Activated T-cell treated with anti-CD3 and anti-CD28 coated beads for 48 hours (primary cell): ENCODE measurements at regions not wholly inside any gene's neighbourhood (a gene's known extent, or its start where the extent isn't known, plus 50 kb on each side); places are given as distances from the start of the nearest gene placed in this dataset.

Experiments
- DNase-seq: peaks from one replicate; pipeline ENCODE4 v3.0.0-alpha.2; 2020; ENCODE audit warnings: low read depth

DNA sequence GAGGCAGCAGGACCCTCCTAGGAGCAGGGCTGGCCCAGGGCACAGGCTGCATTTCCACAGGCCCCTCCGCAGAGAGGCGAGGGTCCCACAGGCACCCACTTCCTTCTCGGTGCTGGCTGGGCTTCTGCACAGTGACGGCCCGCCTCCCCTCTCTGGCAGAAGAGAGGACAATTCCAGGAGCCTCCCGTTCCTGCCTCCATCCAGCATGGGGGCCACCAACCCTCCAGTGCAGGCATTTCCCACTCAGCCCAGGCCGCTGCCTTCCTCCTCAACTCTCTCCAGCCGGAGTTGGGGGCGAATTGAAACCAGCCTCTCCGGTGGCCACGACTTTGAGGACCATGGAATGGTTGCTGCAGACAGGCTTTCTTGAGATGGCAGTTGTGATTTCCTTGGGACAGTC lies 125.0 kb upstream of the PPP2R2D start:
- no peak for DNase-seq

DNA sequence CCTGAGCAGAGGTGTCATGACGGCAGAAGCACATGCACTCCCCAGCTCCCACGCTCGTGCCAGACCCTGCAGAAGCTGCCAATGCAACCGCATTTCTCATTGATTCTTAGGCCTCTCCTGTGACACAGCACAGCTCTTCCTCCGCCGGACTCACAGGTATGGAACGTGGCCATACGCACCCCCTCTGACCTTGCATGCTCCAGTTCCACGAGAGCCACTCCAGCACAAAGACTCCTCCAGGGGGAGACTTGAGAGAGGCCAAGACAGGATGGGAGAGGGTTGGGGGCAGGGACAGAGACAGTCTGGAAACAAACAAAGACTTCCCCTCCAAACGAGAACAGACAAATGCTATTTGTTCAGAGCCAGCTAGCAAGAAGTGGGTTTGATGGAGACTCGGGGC lies 124.3 kb upstream of the PPP2R2D start:
- DNase-seq, result no peak

DNA sequence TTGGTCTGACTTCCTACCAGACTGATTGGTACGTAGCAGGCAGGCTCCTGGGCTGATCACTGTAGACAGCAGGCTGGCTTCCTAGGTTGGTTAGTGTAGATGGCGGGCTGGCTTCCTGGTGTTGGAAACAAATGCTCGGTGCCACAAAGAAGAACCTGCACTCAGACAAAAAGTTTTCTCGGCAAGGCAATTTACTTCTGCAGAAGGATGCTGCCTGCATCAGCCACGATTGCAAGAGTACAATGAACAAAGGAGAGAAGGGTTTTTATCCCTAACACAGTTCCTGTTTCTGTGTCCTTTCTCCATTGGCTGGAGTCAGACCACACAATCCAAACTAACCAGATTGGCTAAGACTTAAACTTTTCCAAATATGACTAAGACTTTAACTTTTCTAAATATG lies 123.6 kb upstream of the PPP2R2D start:
- DNase-seq, result no peak

DNA sequence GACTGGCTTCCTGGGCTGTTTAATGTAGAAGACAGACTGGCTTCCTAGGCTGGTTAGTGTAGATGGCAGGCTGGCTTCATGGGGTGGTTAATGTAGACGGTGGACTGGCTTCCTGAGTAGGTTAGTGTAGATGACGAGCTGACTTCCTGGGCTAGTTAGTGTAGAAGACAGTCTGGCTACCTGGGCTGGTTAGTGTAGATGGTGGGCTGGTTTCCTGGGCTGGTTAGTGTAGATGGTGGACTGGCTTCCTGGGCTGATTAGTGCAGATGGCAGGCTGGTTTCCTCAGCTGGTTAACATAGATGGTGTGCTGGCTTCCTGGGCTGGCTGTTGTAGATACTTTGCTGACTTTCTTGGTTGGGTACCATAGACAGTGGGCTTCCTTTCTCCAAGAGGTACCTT lies 122.9 kb upstream of the PPP2R2D start:
- no peak for DNase-seq

DNA sequence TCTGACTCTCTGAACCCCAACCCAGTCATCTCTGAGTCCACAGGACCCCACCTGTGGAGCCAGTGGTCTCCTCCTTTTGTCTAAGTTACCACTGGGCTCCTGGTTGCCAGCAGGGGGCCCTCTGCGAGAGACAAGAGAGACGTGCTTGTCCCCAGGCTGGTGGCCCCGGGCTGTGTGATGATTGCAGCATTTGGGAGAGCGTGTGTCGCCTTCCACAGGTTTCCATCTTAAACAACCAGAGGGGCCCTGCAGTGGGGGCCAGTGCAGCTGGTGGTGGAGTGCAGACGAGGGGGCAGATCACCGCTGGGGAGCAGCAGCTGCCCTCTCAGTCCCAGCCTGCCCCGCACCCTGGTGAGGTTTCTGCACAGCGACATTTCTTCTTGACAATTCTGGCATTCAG lies 122.4 kb upstream of the PPP2R2D start:
- no peak for DNase-seq

DNA sequence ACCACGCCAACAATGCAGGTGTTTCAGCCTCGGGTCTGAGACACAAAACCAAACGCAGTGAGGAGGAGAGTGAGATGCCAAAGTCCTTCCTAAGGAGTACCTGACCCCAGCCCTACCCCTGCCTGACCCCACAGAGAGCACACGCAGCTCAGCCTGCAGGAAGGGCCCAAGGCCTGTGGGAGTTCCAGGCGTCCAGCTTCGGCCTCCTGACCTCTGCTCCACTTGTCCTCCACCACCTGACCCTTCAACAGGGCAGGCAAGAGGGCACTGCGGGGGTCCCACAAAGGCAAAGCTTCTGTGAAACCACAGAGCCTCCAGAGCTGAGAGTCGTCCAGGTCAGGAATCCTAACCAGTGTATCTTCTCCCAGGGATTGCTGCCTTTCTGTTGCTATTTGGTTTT lies 122.0 kb upstream of the PPP2R2D start:
- DNase-seq, result no peak

DNA sequence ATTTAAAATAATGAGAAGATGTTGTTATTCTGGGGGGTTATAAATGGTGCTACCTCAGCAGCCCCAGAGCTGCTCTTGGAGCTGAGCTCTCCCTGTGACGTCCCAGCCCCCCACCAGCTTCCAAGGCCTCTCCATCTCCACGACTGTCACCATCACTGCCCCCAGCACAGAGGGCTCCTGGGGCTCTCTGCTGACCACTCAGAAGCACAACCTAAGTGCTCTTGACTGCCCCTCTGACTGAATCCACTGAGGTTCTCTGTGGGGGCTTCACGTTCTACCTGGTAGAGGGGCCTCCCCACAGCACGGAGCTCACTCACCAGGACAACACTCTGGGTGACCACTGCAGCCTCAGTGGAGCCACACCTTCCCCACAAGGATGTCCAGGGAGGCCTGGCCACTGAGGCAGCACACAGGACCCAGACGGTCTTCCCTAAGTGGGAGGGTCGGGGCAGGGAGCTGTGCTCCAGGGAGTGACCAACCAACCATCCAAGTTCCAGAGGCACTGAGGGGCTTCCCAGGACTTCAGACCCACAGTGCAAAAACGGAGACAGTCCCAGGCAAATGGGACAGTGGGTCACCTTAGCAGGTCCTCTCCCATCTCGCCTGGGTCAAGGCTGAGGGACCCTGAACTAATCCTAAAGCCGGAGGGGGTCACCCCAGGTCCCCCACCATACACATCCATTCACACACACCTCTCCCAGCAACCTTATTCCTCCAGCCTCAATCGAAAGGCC lies 121.0 kb upstream of the PPP2R2D start:
- DNase-seq, result no peak

DNA sequence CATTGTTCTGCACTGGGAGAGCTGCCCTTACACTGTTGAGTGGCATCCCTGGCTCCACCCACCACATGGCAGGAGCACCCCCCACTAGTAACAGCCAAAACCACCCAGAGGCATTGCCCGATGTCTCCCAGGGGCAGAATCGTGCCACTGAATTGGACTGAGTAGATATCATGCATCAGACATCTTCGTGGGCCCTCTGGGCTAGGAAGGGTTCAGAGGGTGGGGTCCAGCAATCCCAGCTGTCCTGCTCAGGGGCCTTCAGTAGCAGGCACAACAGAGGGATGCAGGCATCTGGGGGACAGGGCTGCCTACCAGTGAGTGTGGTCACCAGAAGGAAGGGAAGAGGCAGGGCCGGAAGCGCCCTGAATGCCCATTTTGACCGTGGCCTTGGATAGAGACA lies 119.7 kb upstream of the PPP2R2D start:
- DNase-seq, result no peak

DNA sequence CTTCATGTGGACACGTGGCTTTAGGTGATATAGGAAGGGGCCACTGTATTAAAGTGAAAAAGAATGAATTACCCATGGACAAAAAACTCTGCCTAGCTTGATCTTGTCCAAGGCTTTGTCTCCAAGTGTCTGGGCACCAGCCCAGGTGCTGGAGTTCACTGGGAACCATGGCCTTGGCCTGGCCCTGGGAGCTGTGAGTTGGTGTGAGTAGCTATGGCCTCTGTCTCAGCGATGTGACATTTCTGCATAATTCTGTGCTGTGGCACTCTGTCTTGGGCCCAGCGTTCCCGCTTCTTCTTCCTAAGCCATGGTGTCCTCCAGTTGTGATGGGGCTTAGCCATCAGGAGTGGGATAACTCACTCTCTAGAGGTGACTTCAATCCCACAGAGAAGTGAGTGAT lies 119.0 kb upstream of the PPP2R2D start:
- no peak for DNase-seq

DNA sequence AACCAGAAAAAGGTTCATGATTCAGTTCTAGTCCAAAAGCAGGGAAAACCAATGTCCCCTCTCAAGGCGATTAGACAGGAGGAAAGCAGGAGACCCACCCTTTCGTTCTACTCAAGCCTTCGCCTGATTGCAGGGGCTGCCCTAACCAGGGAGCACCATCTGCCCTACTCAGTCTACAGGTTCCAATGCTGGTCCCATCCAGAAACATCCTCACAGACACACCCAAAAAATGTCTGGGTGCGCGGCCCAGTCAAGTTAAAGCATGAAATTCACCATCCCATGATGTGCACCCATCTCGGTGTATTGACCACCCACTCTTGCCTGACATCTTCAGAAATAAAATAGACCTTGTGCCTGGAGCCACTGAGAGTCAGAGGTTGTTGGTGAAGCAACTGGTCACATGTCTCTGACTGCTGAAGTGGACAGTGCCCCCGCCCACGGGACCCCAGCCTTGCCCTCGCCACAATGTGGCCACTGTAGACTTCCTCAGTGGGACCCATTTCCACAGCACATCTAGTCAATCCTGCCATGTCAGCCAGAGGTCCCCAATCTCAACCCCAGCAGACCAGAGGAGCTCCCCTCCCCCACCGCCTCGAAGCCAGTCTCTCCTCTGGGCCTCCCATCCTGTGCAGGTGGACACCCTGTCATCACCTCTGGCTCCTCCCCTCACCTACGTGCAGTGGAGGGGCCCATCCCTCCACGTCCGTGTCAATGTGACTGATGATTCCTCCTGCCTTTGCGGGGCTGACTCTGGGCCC lies 116.3 kb upstream of the PPP2R2D start:
- DNase-seq, result no peak

DNA sequence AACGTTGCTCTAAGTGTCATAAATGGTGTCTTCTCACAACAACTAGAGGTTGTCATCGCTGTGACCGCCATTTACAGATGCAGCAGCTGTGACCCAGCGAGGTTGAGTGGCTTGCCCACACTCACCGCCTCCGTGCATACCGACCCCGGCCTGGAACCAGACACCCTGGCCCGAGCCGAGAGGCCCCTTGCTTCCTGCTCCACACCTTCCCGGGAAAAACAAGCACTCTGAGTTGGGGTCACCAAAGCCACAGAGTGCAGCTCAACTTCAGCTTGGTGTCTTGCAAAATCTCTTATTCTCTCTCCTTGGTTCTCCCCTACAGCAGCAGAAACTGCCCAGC lies 115.7 kb upstream of the PPP2R2D start:
- DNase-seq, result no peak

DNA sequence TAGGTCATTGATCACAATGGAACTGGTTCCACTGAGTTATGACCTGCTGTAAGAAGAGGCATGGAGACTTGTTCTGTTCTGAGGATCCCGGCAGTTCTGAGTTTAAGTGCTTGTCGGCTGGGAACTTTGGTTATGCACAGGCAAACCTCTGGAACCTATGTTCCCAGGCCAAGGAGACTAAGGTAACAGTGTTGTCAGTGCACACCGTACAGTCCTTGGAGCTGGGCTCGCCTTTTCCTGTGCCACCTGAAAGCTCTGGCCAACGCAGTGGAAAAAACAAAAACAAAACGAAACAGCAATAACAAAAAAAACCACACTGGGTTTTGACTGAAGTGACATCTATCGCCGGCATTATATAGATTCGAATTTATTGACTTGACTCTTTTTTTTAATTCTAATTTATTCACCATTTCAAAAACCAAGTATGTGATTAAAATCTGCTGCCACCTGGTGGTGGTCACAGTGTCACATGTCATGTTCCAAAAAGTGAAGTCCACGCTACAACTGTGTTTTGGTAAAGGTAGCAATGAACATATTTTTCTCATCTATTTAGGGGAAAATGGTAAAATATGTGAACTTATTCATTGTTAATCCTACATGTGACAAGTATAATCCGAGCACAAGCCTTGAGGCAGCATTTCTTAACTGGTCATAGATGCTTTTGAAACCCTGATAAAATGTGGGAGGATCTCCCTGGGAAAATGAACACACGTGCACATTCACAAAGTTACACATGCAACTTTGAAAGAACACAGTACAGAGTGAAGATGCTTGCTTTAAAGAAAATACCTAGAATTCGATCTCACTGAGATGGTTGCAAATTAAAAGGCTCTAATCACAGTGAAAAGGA lies 113.8 kb upstream of the PPP2R2D start:
- peak; percentile 15 for DNase-seq

DNA sequence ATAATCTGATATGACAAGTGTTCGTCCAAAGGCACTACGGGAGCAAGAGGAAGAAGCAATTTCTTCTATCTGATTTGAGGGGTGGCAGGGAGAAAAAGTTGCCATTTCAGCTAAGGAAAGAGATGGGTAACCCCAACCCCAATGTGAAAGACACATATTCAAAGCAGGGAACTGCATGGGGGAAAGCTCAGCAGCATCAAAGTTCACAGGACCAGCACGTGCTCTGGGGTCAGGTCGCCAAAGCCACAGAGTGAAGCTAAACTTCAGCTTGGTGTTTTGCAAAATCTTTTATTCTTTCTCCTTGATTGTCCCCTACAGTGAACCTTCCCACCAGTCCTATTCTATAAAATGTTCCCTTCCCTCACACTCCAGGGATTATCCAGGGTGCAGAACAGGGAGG lies 112.8 kb upstream of the PPP2R2D start:
- no peak for DNase-seq

DNA sequence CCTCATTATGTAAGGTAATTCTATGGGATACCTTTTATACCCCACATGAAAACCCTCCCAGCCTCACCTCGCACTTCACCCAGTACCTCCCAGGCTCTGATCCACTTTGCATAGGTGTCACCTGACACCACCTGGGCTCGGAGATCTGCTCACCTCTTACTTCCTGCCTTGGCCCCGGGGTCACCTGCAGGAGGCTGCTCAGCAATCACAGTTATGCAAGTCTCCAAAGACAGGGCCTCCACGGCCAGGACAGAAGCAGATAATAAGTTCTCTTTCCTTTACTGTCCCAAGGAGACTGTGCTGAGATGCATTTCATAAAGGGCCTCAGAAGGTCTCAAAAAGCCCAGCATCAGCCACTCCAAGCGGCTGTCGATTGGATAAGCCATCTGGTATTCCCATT lies 112.4 kb upstream of the PPP2R2D start:
- DNase-seq, result no peak

DNA sequence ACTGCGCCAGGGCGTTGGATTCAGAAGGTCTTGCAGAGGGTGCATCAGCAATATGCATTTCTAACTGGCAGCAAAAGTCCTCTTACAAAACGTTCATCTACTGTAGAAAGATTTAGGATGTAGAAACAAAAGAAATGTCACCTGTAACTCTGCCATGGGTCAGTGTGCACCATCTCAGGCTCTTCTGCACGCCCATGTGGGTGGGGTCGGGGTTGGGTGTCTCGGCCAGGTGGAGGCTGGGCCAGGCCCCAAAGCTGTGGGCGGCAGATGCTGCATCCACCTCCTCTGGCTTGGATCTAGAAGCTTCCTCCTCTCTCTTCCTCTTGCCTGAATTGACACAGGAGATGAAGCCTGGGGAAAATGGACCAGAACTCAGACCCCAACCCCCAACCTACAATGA lies 111.3 kb upstream of the PPP2R2D start:
- DNase-seq, result no peak

DNA sequence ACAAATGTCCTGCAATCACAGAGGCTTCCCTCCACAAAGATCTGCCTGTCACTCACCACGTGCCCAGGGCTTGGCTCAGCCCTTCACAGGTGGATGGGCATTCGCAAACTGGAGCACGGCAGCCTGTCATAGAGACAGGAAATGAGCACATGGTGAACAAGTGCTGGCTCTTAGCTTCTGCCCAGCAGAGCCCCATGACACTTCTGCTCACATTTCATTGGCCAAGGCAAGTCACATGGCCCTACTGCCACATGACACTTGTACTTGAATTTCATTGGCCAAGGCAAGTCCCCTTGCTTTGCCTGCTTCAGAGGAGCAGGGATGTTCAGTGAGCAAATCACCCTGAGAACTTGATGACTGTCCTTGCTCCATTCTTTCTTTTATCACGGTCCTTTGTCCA lies 110.8 kb upstream of the PPP2R2D start:
- peak; percentile 23 for DNase-seq

DNA sequence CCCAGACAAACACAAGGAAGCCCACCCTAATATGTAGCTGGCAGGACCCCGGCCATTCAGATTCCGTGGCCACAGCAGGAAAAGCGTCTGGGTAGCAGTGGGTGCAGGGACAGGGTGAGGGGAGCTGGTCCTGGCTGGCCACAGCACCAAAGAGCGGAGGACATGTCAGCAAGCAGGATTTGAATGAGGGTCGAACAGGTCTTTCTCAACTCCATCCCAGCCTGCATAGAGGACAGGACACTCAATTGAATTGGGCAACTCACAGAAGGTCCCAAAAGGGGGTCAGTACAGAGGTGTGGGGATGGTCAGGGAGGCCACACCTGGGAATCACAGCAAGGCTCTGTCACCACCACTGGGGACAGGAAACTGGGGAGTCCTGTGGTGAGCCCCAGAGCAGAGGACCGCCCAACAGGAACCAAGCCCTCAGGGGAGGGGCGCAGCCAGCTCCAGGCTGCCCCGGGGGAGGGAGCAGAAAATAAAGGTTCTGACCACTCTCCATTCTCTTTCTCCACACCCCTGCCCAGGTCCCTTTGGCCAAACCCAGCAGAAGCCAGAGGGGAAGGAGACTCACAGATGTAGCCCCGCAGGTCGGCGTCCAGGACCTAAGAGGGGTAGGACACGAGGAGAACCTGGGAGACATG lies 108.7 kb upstream of the PPP2R2D start:
- no peak for DNase-seq

DNA sequence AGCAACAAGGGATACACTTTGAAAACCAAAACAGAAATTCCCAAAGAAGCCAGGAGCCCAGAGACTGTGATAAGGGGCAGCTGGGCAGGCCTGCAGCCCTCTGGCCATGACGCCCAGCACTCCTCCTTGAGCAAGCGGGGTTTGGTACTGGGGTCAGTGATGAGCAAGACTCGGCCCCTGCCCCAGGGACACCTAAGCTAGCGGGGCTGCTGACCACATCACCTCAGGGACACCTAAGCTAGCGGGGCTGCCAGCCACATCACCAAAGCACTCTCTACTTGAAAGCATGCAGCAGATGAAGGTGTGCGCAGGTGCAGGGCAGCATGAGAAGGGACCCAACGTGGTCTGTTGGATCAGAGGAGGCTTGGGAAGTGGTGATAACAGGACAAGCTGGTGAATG lies 108.0 kb upstream of the PPP2R2D start:
- no peak for DNase-seq

DNA sequence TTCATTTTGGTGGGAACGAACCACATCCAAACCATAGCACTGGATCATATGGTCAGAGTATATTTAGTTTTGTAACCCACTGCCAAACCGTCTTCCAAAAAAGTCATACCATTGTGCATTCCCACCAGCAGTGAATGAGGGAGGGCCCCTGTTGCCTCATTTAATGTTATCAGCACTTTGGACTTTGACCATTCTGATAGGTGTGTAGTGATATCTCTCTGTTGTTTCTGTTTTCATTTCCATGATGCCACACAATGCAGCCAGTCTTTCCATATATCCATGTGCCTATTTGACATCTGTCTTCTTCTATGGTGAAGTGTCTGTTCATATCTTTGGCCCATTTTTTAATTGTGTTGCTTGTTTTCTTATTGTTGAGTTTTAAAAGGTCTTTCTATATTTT lies 105.0 kb upstream of the PPP2R2D start:
- no peak for DNase-seq

DNA sequence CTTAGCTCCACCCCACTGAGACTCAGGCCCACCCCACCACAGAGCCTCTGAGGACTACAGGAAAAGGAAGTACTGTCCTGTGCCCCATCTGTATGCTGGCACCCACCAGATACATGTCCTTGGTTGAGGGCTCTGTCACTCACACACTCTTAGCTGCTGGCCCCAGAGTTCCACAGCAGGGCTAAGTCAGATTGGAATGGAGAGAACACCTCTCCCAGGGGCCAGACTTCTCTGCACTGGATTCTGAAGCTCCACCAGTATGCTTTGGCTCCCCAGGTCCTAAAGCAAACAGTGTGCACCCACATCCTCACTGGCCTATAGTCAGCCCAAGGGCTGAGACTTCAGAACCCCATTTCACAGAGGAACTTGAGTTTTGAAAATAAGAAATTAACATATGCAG lies 103.2 kb upstream of the PPP2R2D start:
- DNase-seq, result no peak

DNA sequence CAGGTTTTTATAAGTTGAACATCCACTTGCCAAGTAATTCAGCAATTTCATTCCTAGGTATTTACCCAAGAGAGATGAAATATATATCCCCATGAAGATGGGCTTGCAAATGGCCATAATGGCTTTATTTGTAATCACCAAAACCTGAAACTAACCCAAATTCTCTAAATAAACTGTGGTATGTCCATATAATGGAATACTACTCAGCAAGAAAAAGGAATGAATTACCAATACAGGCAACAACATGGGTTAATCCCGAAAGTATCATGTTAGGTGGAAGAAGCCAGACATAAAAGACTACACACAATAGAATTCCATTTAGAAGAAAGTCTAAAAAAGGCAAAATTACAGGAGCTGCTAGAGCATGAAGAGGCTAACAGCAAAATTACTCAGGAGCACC lies 101.4 kb upstream of the PPP2R2D start:
- no peak for DNase-seq

DNA sequence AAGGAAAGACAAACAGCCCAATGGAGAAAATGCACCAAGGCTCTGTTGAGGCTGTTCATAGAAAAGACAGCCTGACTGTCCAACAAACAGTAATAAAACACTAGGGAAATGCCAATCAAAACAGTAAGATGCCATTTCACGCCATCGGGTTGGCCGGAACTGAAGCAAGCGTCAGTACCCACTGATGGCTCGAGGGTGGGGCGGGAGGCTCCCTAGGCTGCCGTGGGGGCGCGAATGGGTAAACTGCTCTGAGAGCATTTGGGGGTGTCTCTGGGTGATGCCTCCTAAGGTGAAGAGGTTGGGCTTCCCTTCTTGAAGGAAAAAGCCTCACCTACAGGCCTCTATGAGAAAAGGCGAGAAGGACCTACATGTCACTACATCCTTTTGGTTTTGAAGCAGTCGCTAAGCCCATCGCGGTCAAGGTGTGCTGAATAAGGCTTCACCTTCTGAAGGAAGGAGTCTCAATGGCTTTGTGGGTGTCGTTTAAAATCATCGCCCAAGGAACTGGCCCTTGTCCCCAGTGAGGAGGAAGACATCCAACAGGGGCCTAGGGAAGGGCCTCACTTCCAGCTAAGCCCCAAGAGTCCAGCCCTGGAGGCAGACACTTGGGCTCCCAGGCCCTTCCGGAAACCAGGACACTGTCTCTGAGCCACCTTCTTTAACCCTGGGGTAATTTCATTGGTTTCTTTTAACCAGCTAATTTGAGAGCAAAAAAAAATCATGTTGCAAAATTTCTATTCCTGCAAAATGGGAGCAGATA lies 98.5 kb upstream of the PPP2R2D start:
- no peak for DNase-seq
